HepG2 (cell line): ENCODE measurements at regions not wholly inside any gene's neighbourhood (a gene's known extent, or its start where the extent isn't known, plus 50 kb on each side); places are given as distances from the start of the nearest gene placed in this dataset.

Experiments used
- ATAC-seq: fragments of 200-7000 bp; cut with Tn5 transposase; 3 replicates; pipeline ENCODE4 v1.9.1; 2020; ENCODE audit warnings: mild to moderate bottlenecking, moderate library complexity
- BruUV-seq: library from RNA; stranded (reverse); fragments of 400-500 nt; replicated peaks from 2 replicates; lab custom pipeline; 2021; lab: Mats Ljungman, UMichigan
- CTCF ChIA-PET: fragments of 300-600 bp; formaldehyde crosslinking; extraction: SDS; loops from one replicate; lab custom pipeline; 2021; ENCODE audit warnings: low total read pairs, inconsistent platforms, low intra/inter-chr PET ratio; lab: Yijun Ruan, JAX
- POLR2A ChIA-PET: fragments of 350-600 bp; sonication (Branson Sonifier 250); formaldehyde crosslinking; loops from one replicate; lab custom pipeline; 2020; ENCODE audit warnings: antibody characterized with exemption, inconsistent platforms; lab: Yijun Ruan, JAX
- DNase-seq: peaks from one replicate; pipeline ENCODE4 v3.0.0-alpha.2; 2015; ENCODE audit warnings: low spot score
- FAIRE-seq: peaks from 3 replicates; lab custom pipeline; 2011; peaks lifted over from hg19 to GRCh38; lab: Jason Lieb, UNC
- H2AFZ ChIP-seq: one replicate; pipeline ENCODE4 v1.6.1; 2011; ENCODE audit warnings: low read length, inconsistent platforms
- H3K27ac ChIP-seq: fragments of 300-600 bp; 3 replicates; pipeline ENCODE4 v1.8.0; 2011; ENCODE audit warnings: mixed run types, mild to moderate bottlenecking, mixed read lengths, low read length, inconsistent platforms; ENCODE audit not compliant: insufficient read depth; ENCODE audit errors: extremely low read length
- H3K27me3 ChIP-seq, 2 experiments: fragments of 200-600 bp in 1 of 2; 2 replicates in 1 of 2; 3 replicates in 1 of 2; pipeline versions ENCODE4 v1.6.0 to v1.8.0; 2011; ENCODE audit warnings: low read length in 2 of 2, mild to moderate bottlenecking in 2 of 2, moderate library complexity in 2 of 2, inconsistent platforms in 1 of 2; ENCODE audit not compliant: insufficient read depth in 2 of 2, control insufficient read depth in 1 of 2
- H3K36me3 ChIP-seq, 2 experiments: fragments of 200-600 bp in 1 of 2; replicated peaks in 1 of 2; 2 replicates in 1 of 2; 3 replicates in 1 of 2; pipeline versions ENCODE4 v1.5.1 to v1.8.0; 2011; ENCODE audit warnings: low read length in 2 of 2, inconsistent platforms in 1 of 2; ENCODE audit not compliant: insufficient read depth in 2 of 2, control insufficient read depth in 1 of 2
- H3K4me1 ChIP-seq: 2 replicates; pipeline ENCODE4 v1.5.1; 2012; ENCODE audit warnings: low read length, inconsistent platforms; ENCODE audit not compliant: insufficient read depth
- H3K4me2 ChIP-seq: 2 replicates; pipeline ENCODE4 v1.6.0; 2011; ENCODE audit warnings: low read depth, low read length, inconsistent platforms
- H3K4me3 ChIP-seq, 3 experiments: fragments of 200-600 bp in 1 of 3; sonication (generic), shearing (Covaris generic) in 1 of 3; replicated peaks in 1 of 3; 2 replicates each; pipeline ENCODE4 v1.5.1; 2011 to 2016; ENCODE audit warnings: low read length in 3 of 3, inconsistent platforms in 2 of 3, low read depth in 2 of 3, mild to moderate bottlenecking in 2 of 3, control low read depth in 1 of 3, mixed read lengths in 1 of 3; ENCODE audit not compliant: insufficient read depth in 1 of 3
- H3K79me2 ChIP-seq: one replicate; pipeline ENCODE4 v1.6.1; 2011; ENCODE audit warnings: low read length, inconsistent platforms; ENCODE audit not compliant: insufficient read depth
- H3K9ac ChIP-seq: 2 replicates; pipeline ENCODE4 v1.6.0; 2011; ENCODE audit warnings: mild to moderate bottlenecking, low read depth, low read length, inconsistent platforms; ENCODE audit not compliant: insufficient read depth
- H3K9me3 ChIP-seq: 2 replicates; pipeline ENCODE4 v1.5.1; 2012; ENCODE audit warnings: mild to moderate bottlenecking, low read length
- H4K20me1 ChIP-seq: 2 replicates; pipeline ENCODE4 v1.6.0; 2011; ENCODE audit warnings: inconsistent platforms, mild to moderate bottlenecking, low read length, moderate library complexity; ENCODE audit not compliant: insufficient read depth
- KAT7 ChIP-seq: IDR thresholded peaks from 2 replicates; pipeline ENCODE4 v1.6.1; 2018; ENCODE audit warnings: borderline replicate concordance, missing compliant biosample characterization
- MEIS1 ChIP-seq: sonication (generic); formaldehyde crosslinking; IDR thresholded peaks from 2 replicates; pipeline ENCODE4 v1.9.0; 2021; ENCODE audit warnings: mild to moderate bottlenecking, missing genetic modification reagents, moderate library complexity, borderline replicate concordance
- SCMH1 ChIP-seq: sonication (generic); formaldehyde crosslinking; IDR thresholded peaks from 2 replicates; pipeline ENCODE4 v1.9.0; 2021; ENCODE audit warnings: missing genetic modification reagents, mild to moderate bottlenecking, borderline replicate concordance
- U2AF1 ChIP-seq: fragments of 200-400 bp; formaldehyde crosslinking; optimal IDR thresholded peaks from 2 replicates; pipeline ENCODE3; 2017; ENCODE audit warnings: mild to moderate bottlenecking, low read depth, low read length
- ZNF251 ChIP-seq: sonication (generic); formaldehyde crosslinking; IDR thresholded peaks from 2 replicates; pipeline ENCODE4 v1.9.0; 2021; ENCODE audit warnings: mild to moderate bottlenecking, missing genetic modification reagents
- WGBS: methylation state at CpG from one replicate; pipeline ENCODE4 v1.1.6; 2017; ENCODE audit warnings: low lambda C conversion rate; 5-methylcytosine and 5-hydroxymethylcytosine counted together
- in situ Hi-C: cut with HindIII; loops from 2 replicates; pipeline ENCODE4 v1.10.0; 2017; ENCODE audit warnings: low pct_unique_long_range_greater_than_20kb; ENCODE audit not compliant: extremely low pct_ligation_motif_present
- intact Hi-C: fragments of 100-400 bp; cut with micrococcal nuclease; formaldehyde crosslinking; loops from one replicate; pipeline ENCODE4 v1.10.0; 2022; ENCODE audit not compliant: unreplicated experiment
- TF ChIP-seq, protein P1 (sequence below): sonication (generic); formaldehyde crosslinking; conservative IDR thresholded peaks from 2 replicates; pipeline ENCODE4 v1.8.0; 2022; ENCODE audit warnings: mild to moderate bottlenecking, moderate library complexity, missing genetic modification reagents
- TF ChIP-seq, protein P2 (sequence below): sonication (generic); formaldehyde crosslinking; IDR thresholded peaks from 2 replicates; pipeline ENCODE4 v1.4.0; 2020; ENCODE audit warnings: mild to moderate bottlenecking, missing genetic modification reagents, borderline replicate concordance
- TF ChIP-seq, protein P3 (sequence below): sonication (generic); formaldehyde crosslinking; IDR thresholded peaks from 2 replicates; pipeline ENCODE4 v1.9.0; 2021; ENCODE audit warnings: missing genetic modification reagents, borderline replicate concordance

DNA sequence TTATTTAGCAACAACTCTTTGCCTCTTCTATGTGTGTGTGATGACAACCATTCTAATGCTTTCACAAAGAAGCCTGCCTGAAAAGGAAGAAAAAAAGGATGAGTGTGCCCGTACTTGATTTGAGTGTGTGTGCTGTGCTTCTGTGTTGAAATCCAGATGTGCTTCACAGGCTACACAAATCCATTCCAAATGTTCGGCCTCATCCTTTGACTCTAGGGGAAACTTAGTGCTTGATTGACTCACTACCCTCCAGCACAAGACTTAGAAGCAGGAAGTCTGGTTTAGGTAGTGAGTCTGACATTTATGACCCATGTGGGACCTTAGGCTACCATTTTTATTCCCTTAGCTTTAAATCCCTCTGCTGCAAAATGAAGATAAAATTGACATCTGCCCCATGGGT lies 108.8 kb upstream of the PLAAT1 start:
- DNase-seq (no peak), FAIRE-seq (no peak), ATAC-seq (no peak)
- CTCF ChIA-PET = no interaction called here
- no peaks in the 10 kb centered on the region for H3K9me3 ChIP-seq
- no peaks in the 10 kb centered on the region for H3K36me3 ChIP-seq
- POLR2A ChIA-PET = no interaction called here
- H2AFZ ChIP-seq = no peak overlapping the region
- TF ChIP-seq SCMH1 (CRISPR knock-in tag) = no peak
- TF ChIP-seq, protein P1, sequence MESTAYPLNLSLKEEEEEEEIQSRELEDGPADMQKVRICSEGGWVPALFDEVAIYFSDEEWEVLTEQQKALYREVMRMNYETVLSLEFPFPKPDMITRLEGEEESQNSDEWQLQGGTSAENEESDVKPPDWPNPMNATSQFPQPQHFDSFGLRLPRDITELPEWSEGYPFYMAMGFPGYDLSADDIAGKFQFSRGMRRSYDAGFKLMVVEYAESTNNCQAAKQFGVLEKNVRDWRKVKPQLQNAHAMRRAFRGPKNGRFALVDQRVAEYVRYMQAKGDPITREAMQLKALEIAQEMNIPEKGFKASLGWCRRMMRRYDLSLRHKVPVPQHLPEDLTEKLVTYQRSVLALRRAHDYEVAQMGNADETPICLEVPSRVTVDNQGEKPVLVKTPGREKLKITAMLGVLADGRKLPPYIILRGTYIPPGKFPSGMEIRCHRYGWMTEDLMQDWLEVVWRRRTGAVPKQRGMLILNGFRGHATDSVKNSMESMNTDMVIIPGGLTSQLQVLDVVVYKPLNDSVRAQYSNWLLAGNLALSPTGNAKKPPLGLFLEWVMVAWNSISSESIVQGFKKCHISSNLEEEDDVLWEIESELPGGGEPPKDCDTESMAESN (CRISPR knock-in tag) = no peak
- no peak for TF ChIP-seq ZNF251 (CRISPR knock-in tag)
- no peaks in the 10 kb centered on the region for H3K4me1 ChIP-seq
- in situ Hi-C loops (no loop called here), intact Hi-C loops (loop anchor here (10.0 kb wide), 1 partner anchor 317 kb away; no protein-coding TSS in a partner anchor)
- H3K9ac ChIP-seq = no peak overlapping the region
- H4K20me1 ChIP-seq = no peaks in the 10 kb centered on the region
- no TSS peak for BruUV-seq
- WGBS = 8% methylated on average over 2 of the region's 2 CpGs
- no peaks in the 10 kb centered on the region; a peak in 1 of 5 replicates for H3K27me3 ChIP-seq
- H3K4me2 ChIP-seq = no peak overlapping the region
- H3K27ac ChIP-seq = no peak overlapping the region
- H3K79me2 ChIP-seq = no peaks in the 10 kb centered on the region
- no peak overlapping the region for H3K4me3 ChIP-seq

GRCh38 chr3:193132964-193133363 lies 108.1 kb upstream of the PLAAT1 start:
- intact Hi-C loops (loop anchor here (10.0 kb wide), 1 partner anchor 318 kb away; no protein-coding TSS in a partner anchor), in situ Hi-C loops (no loop called here)
- H4K20me1 ChIP-seq = no peaks in the 10 kb centered on the region
- no peaks in the 10 kb centered on the region for H3K36me3 ChIP-seq
- H3K9ac ChIP-seq = no peak overlapping the region
- FAIRE-seq = no peak
- no peak overlapping the region for H3K4me3 ChIP-seq
- ATAC-seq = no peak
- no peaks in the 10 kb centered on the region for H3K79me2 ChIP-seq
- no peak for DNase-seq
- no peaks in the 10 kb centered on the region for H3K9me3 ChIP-seq
- no peak overlapping the region for H3K4me2 ChIP-seq
- BruUV-seq = no TSS peak
- H3K4me1 ChIP-seq = no peaks in the 10 kb centered on the region
- no peak overlapping the region for H2AFZ ChIP-seq
- H3K27me3 ChIP-seq = no peaks in the 10 kb centered on the region; a peak in 1 of 5 replicates
- ChIA-PET POLR2A (no interaction called here), CTCF (no interaction called here)
- no peak overlapping the region for H3K27ac ChIP-seq
- WGBS = 1% methylated on average over 4 of the region's 4 CpGs
- TF ChIP-seq U2AF1 (no peak), MEIS1 (no peak), KAT7 (no peak)
- TF ChIP-seq, protein P2, sequence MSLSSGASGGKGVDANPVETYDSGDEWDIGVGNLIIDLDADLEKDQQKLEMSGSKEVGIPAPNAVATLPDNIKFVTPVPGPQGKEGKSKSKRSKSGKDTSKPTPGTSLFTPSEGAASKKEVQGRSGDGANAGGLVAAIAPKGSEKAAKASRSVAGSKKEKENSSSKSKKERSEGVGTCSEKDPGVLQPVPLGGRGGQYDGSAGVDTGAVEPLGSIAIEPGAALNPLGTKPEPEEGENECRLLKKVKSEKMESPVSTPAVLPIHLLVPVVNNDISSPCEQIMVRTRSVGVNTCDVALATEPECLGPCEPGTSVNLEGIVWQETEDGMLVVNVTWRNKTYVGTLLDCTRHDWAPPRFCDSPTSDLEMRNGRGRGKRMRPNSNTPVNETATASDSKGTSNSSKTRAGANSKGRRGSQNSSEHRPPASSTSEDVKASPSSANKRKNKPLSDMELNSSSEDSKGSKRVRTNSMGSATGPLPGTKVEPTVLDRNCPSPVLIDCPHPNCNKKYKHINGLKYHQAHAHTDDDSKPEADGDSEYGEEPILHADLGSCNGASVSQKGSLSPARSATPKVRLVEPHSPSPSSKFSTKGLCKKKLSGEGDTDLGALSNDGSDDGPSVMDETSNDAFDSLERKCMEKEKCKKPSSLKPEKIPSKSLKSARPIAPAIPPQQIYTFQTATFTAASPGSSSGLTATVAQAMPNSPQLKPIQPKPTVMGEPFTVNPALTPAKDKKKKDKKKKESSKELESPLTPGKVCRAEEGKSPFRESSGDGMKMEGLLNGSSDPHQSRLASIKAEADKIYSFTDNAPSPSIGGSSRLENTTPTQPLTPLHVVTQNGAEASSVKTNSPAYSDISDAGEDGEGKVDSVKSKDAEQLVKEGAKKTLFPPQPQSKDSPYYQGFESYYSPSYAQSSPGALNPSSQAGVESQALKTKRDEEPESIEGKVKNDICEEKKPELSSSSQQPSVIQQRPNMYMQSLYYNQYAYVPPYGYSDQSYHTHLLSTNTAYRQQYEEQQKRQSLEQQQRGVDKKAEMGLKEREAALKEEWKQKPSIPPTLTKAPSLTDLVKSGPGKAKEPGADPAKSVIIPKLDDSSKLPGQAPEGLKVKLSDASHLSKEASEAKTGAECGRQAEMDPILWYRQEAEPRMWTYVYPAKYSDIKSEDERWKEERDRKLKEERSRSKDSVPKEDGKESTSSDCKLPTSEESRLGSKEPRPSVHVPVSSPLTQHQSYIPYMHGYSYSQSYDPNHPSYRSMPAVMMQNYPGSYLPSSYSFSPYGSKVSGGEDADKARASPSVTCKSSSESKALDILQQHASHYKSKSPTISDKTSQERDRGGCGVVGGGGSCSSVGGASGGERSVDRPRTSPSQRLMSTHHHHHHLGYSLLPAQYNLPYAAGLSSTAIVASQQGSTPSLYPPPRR (CRISPR knock-in tag) = no peak
- TF ChIP-seq, protein P3, sequence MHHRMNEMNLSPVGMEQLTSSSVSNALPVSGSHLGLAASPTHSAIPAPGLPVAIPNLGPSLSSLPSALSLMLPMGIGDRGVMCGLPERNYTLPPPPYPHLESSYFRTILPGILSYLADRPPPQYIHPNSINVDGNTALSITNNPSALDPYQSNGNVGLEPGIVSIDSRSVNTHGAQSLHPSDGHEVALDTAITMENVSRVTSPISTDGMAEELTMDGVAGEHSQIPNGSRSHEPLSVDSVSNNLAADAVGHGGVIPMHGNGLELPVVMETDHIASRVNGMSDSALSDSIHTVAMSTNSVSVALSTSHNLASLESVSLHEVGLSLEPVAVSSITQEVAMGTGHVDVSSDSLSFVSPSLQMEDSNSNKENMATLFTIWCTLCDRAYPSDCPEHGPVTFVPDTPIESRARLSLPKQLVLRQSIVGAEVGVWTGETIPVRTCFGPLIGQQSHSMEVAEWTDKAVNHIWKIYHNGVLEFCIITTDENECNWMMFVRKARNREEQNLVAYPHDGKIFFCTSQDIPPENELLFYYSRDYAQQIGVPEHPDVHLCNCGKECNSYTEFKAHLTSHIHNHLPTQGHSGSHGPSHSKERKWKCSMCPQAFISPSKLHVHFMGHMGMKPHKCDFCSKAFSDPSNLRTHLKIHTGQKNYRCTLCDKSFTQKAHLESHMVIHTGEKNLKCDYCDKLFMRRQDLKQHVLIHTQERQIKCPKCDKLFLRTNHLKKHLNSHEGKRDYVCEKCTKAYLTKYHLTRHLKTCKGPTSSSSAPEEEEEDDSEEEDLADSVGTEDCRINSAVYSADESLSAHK (CRISPR knock-in tag) = no peak
